ENCODE measurements at regions not wholly inside any gene's neighbourhood (a gene's known extent, or its start where the extent isn't known, plus 50 kb on each side); places are given as distances from the start of the nearest gene placed in this dataset.
A peak's percentile ranks its signal among the peaks of the same experiment; 100 is the strongest.
"Not testable (repeated sequence)": the region's sequence is repeated elsewhere in the genome, so short reads cannot be mapped to it uniquely, and the experiment has no call there.

- Histone ChIP-seq H4K20me1 (replicated peaks; ENCODE audit: control insufficient read depth, insufficient read depth, low read length) (no peaks in the 10 kb centered on the region), H3K36me3 (ENCODE audit: control insufficient read depth, insufficient read depth, low read length) (no peaks in the 10 kb centered on the region), H3K4me2 (ENCODE audit: insufficient read depth, low read length) (no peak overlapping the region), H2AFZ (ENCODE audit: low read depth, low read length) (no peak overlapping the region), H3K9me1 (ENCODE audit: control insufficient read depth, insufficient read depth, low read length) (no peaks in the 10 kb centered on the region), H3K9me3 (replicated peaks; ENCODE audit: control insufficient read depth, insufficient read depth, low read depth, low read length) (0 out of 2 replicates have a peak, but pooled peaks cover 4% of the 10 kb centered on the region), H3K27ac (ENCODE audit: extremely low read depth, low read depth, low read length) (no peak overlapping the region), H3K4me3 (no peak overlapping the region), H3K4me1 (replicated peaks in 1 of 2; ENCODE audit: control insufficient read depth in 2 of 2, insufficient read depth in 2 of 2, low read length in 2 of 2) (no peaks in the 10 kb centered on the region), H3K27me3 (ENCODE audit: control insufficient read depth in 2 of 2, insufficient read depth in 2 of 2, low read length in 2 of 2) (no peaks in the 10 kb centered on the region), H3K79me2 (ENCODE audit: control insufficient read depth, insufficient read depth, low read length) (no peaks in the 10 kb centered on the region), H3K9ac (ENCODE audit: insufficient read depth in 1 of 2, low read depth in 2 of 2, low read length in 2 of 2) (no peak overlapping the region)
- ChIA-PET CTCF (ENCODE audit: low intra/inter-chr PET ratio) (no interaction called here), POLR2A (no interaction called here)
- in situ Hi-C loops (cut with MboI) = no loop called here
- TF ChIP-seq JUNB (CRISPR knock-in tag; conservative IDR thresholded peaks at IDR 0.05) = no peak
- no peak for DNase-seq (ENCODE audit: extremely low read depth in 1 of 4, low spot score in 3 of 4)
- no peak for ATAC-seq
- peak; percentile 76 for FAIRE-seq
- 0% methylated on average over 4 of the region's 4 CpGs for WGBS (ENCODE audit: insufficient coverage, low coverage, missing lambda C conversion rate)
- intact Hi-C loops (cut with micrococcal nuclease) = no loop called here
- no TSS peak for BruUV-seq (replicated peaks)
Measured at GRCh38 chr17:30677550-30678249, 146.8 kb downstream of the CRLF3 start.

- H2AFZ ChIP-seq (ENCODE audit: low read depth, low read length); ATAC-seq; H3K9me3 ChIP-seq (replicated peaks; ENCODE audit: control insufficient read depth, insufficient read depth, low read depth, low read length); intact Hi-C loops (cut with micrococcal nuclease); H3K9ac ChIP-seq (ENCODE audit: insufficient read depth in 1 of 2, low read depth in 2 of 2, low read length in 2 of 2); H3K4me1 ChIP-seq (replicated peaks in 1 of 2; ENCODE audit: control insufficient read depth in 2 of 2, insufficient read depth in 2 of 2, low read length in 2 of 2); CTCF ChIA-PET (ENCODE audit: low intra/inter-chr PET ratio); H3K9me1 ChIP-seq (ENCODE audit: control insufficient read depth, insufficient read depth, low read length); BruUV-seq (replicated peaks); H3K79me2 ChIP-seq (ENCODE audit: control insufficient read depth, insufficient read depth, low read length); H3K4me3 ChIP-seq; H3K27me3 ChIP-seq (ENCODE audit: control insufficient read depth in 2 of 2, insufficient read depth in 2 of 2, low read length in 2 of 2); H3K4me2 ChIP-seq (ENCODE audit: insufficient read depth, low read length); DNase-seq (ENCODE audit: extremely low read depth in 1 of 4, low spot score in 3 of 4); H3K36me3 ChIP-seq (ENCODE audit: control insufficient read depth, insufficient read depth, low read length); H3K27ac ChIP-seq (ENCODE audit: extremely low read depth, low read depth, low read length); H4K20me1 ChIP-seq (replicated peaks; ENCODE audit: control insufficient read depth, insufficient read depth, low read length); POLR2A ChIA-PET; FAIRE-seq; in situ Hi-C loops (cut with MboI): not testable (repeated sequence)
- WGBS (ENCODE audit: insufficient coverage, low coverage, missing lambda C conversion rate) = 19% methylated on average over 2 of the region's 3 CpGs
Measured at GRCh38 chr17:30675777-30676492, 148.6 kb downstream of the CRLF3 start.
